ENCODE measurements at regions not wholly inside any gene's neighbourhood (a gene's known extent, or its start where the extent isn't known, plus 50 kb on each side); places are given as distances from the start of the nearest gene placed in this dataset.
"Not testable (repeated sequence)": the region's sequence is repeated elsewhere in the genome, so short reads cannot be mapped to it uniquely, and the experiment has no call there.

GRCh38 chr20:48124181-48124782 is 339.0 kb upstream of the SULF2 start:
- Mint-ChIP-seq H3K4me1 (peaks cover 0 to 5% (median 0%) of the 10 kb centered on the region in 3 donors), H3K27ac (no peak overlapping the region), H3K9me3 (peaks cover 0 to 1% (median 0%) of the 10 kb centered on the region in 3 donors)

GRCh38 chr20:48120120-48120519 is 334.8 kb upstream of the SULF2 start:
- Mint-ChIP-seq H3K27me3 (peaks cover 13% of the 10 kb centered on the region), H3K36me3 (peaks cover 2% of the 10 kb centered on the region), H3K4me1 (peaks cover 0 to 5% (median 3%) of the 10 kb centered on the region in 3 donors), H3K27ac (no peak overlapping the region), H3K9me3 (no peaks in the 10 kb centered on the region), H3K4me3 (peak overlapping the region in 1 of 4 donors; percentile 31)

More at GRCh38 chr20:48124181-48124782, 339.0 kb upstream of the SULF2 start:
- Mint-ChIP-seq H3K4me3 (no peak overlapping the region), H3K36me3 (peaks cover 2% of the 10 kb centered on the region), H3K27me3 (peaks cover 9% of the 10 kb centered on the region)

- H3K4me1 Mint-ChIP-seq, H3K9me3 Mint-ChIP-seq, H3K4me3 Mint-ChIP-seq, H3K36me3 Mint-ChIP-seq: not testable (repeated sequence)
- Mint-ChIP-seq H3K27me3 (peaks cover 13% of the 10 kb centered on the region), H3K27ac (peak overlapping the region in 1 of 3 donors; percentile 71)
These were observed 334.1 kb upstream of the SULF2 start for GRCh38 chr20:48119389-48119788.

- Mint-ChIP-seq H3K9me3 (no peaks in the 10 kb centered on the region), H3K27me3 (peaks cover 22% of the 10 kb centered on the region), H3K4me1 (peaks cover 0 to 3% (median 3%) of the 10 kb centered on the region in 3 donors), H3K4me3 (peak overlapping the region in 1 of 4 donors; percentile 73), H3K27ac (no peak overlapping the region), H3K36me3 (no peaks in the 10 kb centered on the region)
These were observed 330.2 kb upstream of the SULF2 start for GRCh38 chr20:48115502-48115901.

- Mint-ChIP-seq H3K9me3 (peaks cover 0 to 5% (median 3%) of the 10 kb centered on the region in 3 donors), H3K27me3 (peaks cover 5% of the 10 kb centered on the region), H3K36me3 (peaks cover 2% of the 10 kb centered on the region), H3K4me3 (no peak overlapping the region), H3K4me1 (peaks cover 0 to 1% (median 0%) of the 10 kb centered on the region in 3 donors), H3K27ac (no peak overlapping the region)
These were observed 322.3 kb upstream of the SULF2 start for GRCh38 chr20:48107560-48107959.

- peaks cover 0 to 1% (median 0%) of the 10 kb centered on the region in 3 donors for H3K4me1 Mint-ChIP-seq
- H3K36me3 Mint-ChIP-seq = peaks cover 2% of the 10 kb centered on the region
- peak overlapping the region in 1 of 4 donors; percentile 47 for H3K4me3 Mint-ChIP-seq
- H3K9me3 Mint-ChIP-seq = peaks cover 0 to 5% (median 3%) of the 10 kb centered on the region in 3 donors
- peaks cover 5% of the 10 kb centered on the region for H3K27me3 Mint-ChIP-seq
- no peak overlapping the region for H3K27ac Mint-ChIP-seq
These were observed 321.1 kb upstream of the SULF2 start for GRCh38 chr20:48106428-48106827.

GRCh38 chr20:48105526-48105925 is 320.2 kb upstream of the SULF2 start:
- peaks cover 0 to 1% (median 0%) of the 10 kb centered on the region in 3 donors for H3K4me1 Mint-ChIP-seq

GRCh38 chr20:48102931-48103660 is 317.8 kb upstream of the SULF2 start:
- Mint-ChIP-seq H3K9me3 (peaks cover 0 to 3% (median 2%) of the 10 kb centered on the region in 3 donors), H3K36me3 (peaks cover 2% of the 10 kb centered on the region), H3K27me3 (peaks cover 2% of the 10 kb centered on the region), H3K4me3 (no peak overlapping the region), H3K27ac (no peak overlapping the region), H3K4me1 (no peaks in the 10 kb centered on the region)

More at GRCh38 chr20:48105526-48105925, 320.2 kb upstream of the SULF2 start:
- no peak overlapping the region for H3K27ac Mint-ChIP-seq
- peaks cover 2% of the 10 kb centered on the region for H3K36me3 Mint-ChIP-seq
- H3K9me3 Mint-ChIP-seq = peaks cover 0 to 5% (median 3%) of the 10 kb centered on the region in 3 donors
- H3K27me3 Mint-ChIP-seq = peaks cover 2% of the 10 kb centered on the region
- H3K4me3 Mint-ChIP-seq = no peak overlapping the region

- Mint-ChIP-seq H3K4me3 (no peak overlapping the region), H3K27me3 (peaks cover 4% of the 10 kb centered on the region), H3K9me3 (peaks cover 0 to 3% (median 2%) of the 10 kb centered on the region in 3 donors), H3K4me1 (no peaks in the 10 kb centered on the region), H3K27ac (no peak overlapping the region), H3K36me3 (peaks cover 2% of the 10 kb centered on the region)
These were observed 317.0 kb upstream of the SULF2 start for GRCh38 chr20:48102076-48102787.

- peaks cover 0 to under 1% (median 0%) of the 10 kb centered on the region in 3 donors for H3K9me3 Mint-ChIP-seq
- no peaks in the 10 kb centered on the region for H3K4me1 Mint-ChIP-seq
- peak overlapping the region in 1 of 4 donors; percentile 30 for H3K4me3 Mint-ChIP-seq
- peaks cover 3% of the 10 kb centered on the region for H3K27me3 Mint-ChIP-seq
- H3K27ac Mint-ChIP-seq = no peak overlapping the region
- H3K36me3 Mint-ChIP-seq = peaks cover 2% of the 10 kb centered on the region
These were observed 315.2 kb upstream of the SULF2 start for GRCh38 chr20:48100483-48100882.

- H3K36me3 Mint-ChIP-seq = no peaks in the 10 kb centered on the region
- H3K27me3 Mint-ChIP-seq = peaks cover 3% of the 10 kb centered on the region
- H3K27ac Mint-ChIP-seq = no peak overlapping the region
- no peak overlapping the region for H3K4me3 Mint-ChIP-seq
- H3K4me1 Mint-ChIP-seq = no peaks in the 10 kb centered on the region
- no peaks in the 10 kb centered on the region for H3K9me3 Mint-ChIP-seq
These were observed 313.6 kb upstream of the SULF2 start for GRCh38 chr20:48098866-48099265.

GRCh38 chr20:48098099-48098498 is 312.8 kb upstream of the SULF2 start:
- peaks cover 8% of the 10 kb centered on the region for H3K27me3 Mint-ChIP-seq
- no peaks in the 10 kb centered on the region for H3K9me3 Mint-ChIP-seq
- no peak overlapping the region for H3K27ac Mint-ChIP-seq
- H3K36me3 Mint-ChIP-seq = no peaks in the 10 kb centered on the region
- no peak overlapping the region for H3K4me3 Mint-ChIP-seq
- no peaks in the 10 kb centered on the region for H3K4me1 Mint-ChIP-seq

- no peak overlapping the region for H3K27ac Mint-ChIP-seq
- H3K27me3 Mint-ChIP-seq = peaks cover 9% of the 10 kb centered on the region
- no peaks in the 10 kb centered on the region for H3K4me1 Mint-ChIP-seq
- H3K4me3 Mint-ChIP-seq = no peak overlapping the region
- H3K36me3 Mint-ChIP-seq = no peaks in the 10 kb centered on the region
- no peaks in the 10 kb centered on the region for H3K9me3 Mint-ChIP-seq
These were observed 311.9 kb upstream of the SULF2 start for GRCh38 chr20:48096957-48097890.

GRCh38 chr20:48096212-48096875 is 311.1 kb upstream of the SULF2 start:
- Mint-ChIP-seq H3K9me3 (no peaks in the 10 kb centered on the region), H3K27ac (no peak overlapping the region), H3K4me3 (no peak overlapping the region), H3K36me3 (no peaks in the 10 kb centered on the region), H3K27me3 (peaks cover 9% of the 10 kb centered on the region), H3K4me1 (no peaks in the 10 kb centered on the region)

Measured in IgD-negative memory B cell (primary cell).